GM21737 (cell line): ENCODE measurements at regions not wholly inside any gene's neighbourhood (a gene's known extent, or its start where the extent isn't known, plus 50 kb on each side); places are given as distances from the start of the nearest gene placed in this dataset.

ENCODE experiments used
- ATAC-seq: cut with Tn5 transposase; IDR thresholded peaks from one replicate; pipeline ENCODE4 v1.9.1; 2021; ENCODE audit warnings: mild to moderate bottlenecking, moderate library complexity; ENCODE audit not compliant: unreplicated experiment

GRCh38 chr5:6910950-6911349, 197.7 kb downstream of the TENT4A start:
- ATAC-seq = no peak

- ATAC-seq = no peak
Measured at GRCh38 chr5:6914347-6914746, 201.1 kb downstream of the TENT4A start.

- no peak for ATAC-seq
Measured at GRCh38 chr5:6915574-6915973, 202.3 kb downstream of the TENT4A start.

GRCh38 chr5:6918255-6918654, 205.0 kb downstream of the TENT4A start:
- no peak for ATAC-seq

- no peak for ATAC-seq
Measured at GRCh38 chr5:6920628-6921256, 207.5 kb downstream of the TENT4A start.

GRCh38 chr5:6926491-6927038, 213.3 kb downstream of the TENT4A start:
- no peak for ATAC-seq

GRCh38 chr5:6936031-6936430, 222.8 kb downstream of the TENT4A start:
- no peak for ATAC-seq

GRCh38 chr5:6937677-6938076, 224.4 kb downstream of the TENT4A start:
- ATAC-seq = no peak

GRCh38 chr5:6941631-6942030, 228.4 kb downstream of the TENT4A start:
- ATAC-seq = no peak

GRCh38 chr5:6943197-6944112, 230.2 kb downstream of the TENT4A start:
- no peak for ATAC-seq

- no peak for ATAC-seq
Measured at GRCh38 chr5:6948562-6948961, 235.3 kb downstream of the TENT4A start.

- no peak for ATAC-seq
Measured at GRCh38 chr5:6949230-6949629, 236.0 kb downstream of the TENT4A start.

- ATAC-seq = no peak
Measured at GRCh38 chr5:6950250-6950649, 237.0 kb downstream of the TENT4A start.

- ATAC-seq = no peak
Measured at GRCh38 chr5:6950860-6951259, 237.6 kb downstream of the TENT4A start.

- ATAC-seq = no peak
Measured at GRCh38 chr5:6961123-6961522, 247.9 kb downstream of the TENT4A start.

- ATAC-seq = no peak
Measured at GRCh38 chr5:6961837-6962635, 248.8 kb downstream of the TENT4A start.

- no peak for ATAC-seq
Measured at GRCh38 chr5:6976971-6977370, 263.7 kb downstream of the TENT4A start.

GRCh38 chr5:6979061-6979460, 265.8 kb downstream of the TENT4A start:
- ATAC-seq = no peak

- no peak for ATAC-seq
Measured at GRCh38 chr5:6989230-6989629, 276.0 kb downstream of the TENT4A start.

GRCh38 chr5:6994097-6994496, 280.9 kb downstream of the TENT4A start:
- ATAC-seq = no peak

GRCh38 chr5:6995115-6995514, 281.9 kb downstream of the TENT4A start:
- no peak for ATAC-seq
